Fibroblast of villous mesenchyme (primary cell): ENCODE measurements at regions not wholly inside any gene's neighbourhood (a gene's known extent, or its start where the extent isn't known, plus 50 kb on each side); places are given as distances from the start of the nearest gene placed in this dataset.

ENCODE experiments used
- DNase-seq: peaks from one replicate; pipeline ENCODE4 v3.0.0-alpha.2; 2010; ENCODE audit warnings: low read depth
- H3K4me3 ChIP-seq: 2 replicates; pipeline ENCODE4 v1.5.1; 2011; ENCODE audit warnings: low read depth, mild to moderate bottlenecking, low read length
- CTCF ChIP-seq: IDR thresholded peaks from 2 replicates; pipeline ENCODE4 v1.5.1; 2012; ENCODE audit warnings: low read depth, mild to moderate bottlenecking, low read length; ENCODE audit not compliant: insufficient read depth

- no peak for DNase-seq
- TF ChIP-seq CTCF = no peak
- no peak overlapping the region for H3K4me3 ChIP-seq
Observed at GRCh38 chr12:28652239-28652638, 462.0 kb downstream of the CCDC91 start.

DNA sequence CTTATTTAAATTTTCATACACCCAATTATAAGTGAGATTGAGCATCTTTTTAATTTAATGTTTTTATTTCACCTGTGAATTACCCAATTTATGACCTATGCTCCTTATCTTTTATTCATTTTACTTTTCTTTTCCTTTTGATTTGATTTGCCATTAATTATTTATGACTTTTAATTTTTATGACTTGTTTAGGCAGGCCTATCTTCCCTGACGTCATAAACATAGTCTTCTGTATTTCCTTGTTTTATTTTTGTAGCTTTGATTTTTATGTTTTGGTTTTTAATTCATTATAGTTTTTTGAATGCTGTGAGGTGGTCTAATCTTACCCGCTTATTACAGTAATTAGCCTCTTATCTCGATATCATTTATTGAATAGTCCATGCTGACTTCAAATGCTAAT lies 467.1 kb upstream of the FAR2 start:
- TF ChIP-seq CTCF = no peak
- DNase-seq = no peak
- no peak overlapping the region for H3K4me3 ChIP-seq

GRCh38 chr12:28683366-28683765 lies 465.7 kb upstream of the FAR2 start:
- peak; percentile 12 for DNase-seq
- H3K4me3 ChIP-seq = no peak overlapping the region
- TF ChIP-seq CTCF = no peak

DNA sequence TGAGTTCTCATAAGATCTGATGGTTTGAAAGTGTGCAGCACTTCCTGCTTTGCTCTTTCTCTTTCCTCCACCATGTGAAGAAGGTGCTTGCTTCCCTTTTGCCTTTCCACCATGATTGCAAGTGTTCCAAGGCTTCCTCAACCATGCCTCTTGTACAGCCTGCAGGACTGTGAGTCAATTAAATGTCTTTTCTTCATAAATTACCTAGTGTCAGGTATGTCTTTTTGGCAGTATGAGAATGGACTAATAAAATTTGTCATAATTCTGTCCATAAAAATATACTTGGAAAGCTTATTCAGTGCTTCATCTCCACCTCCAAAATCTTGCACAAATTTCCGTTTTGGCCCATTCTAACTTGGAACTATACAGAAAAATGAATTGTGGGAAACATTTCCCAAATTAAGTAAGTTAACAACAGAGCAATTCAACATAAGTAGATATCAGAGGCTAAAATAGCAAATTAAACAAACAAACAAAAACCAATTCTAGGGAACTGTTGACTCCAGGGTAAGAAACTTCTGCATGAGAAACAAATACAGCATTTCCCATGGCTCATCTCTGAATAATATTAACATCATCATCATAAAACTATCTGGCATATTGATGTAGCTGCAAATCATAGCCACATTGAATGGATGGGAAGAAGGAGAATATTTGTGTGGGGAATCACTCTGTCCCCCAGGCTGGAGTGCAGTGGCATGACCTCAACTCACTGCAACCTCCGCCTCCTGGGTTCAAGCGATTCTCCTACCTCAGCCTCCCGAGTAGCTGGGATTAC lies 459.5 kb upstream of the FAR2 start:
- no peak for TF ChIP-seq CTCF
- H3K4me3 ChIP-seq = no peak overlapping the region
- DNase-seq = no peak

GRCh38 chr12:28693565-28694219 lies 455.4 kb upstream of the FAR2 start:
- TF ChIP-seq CTCF = no peak
- H3K4me3 ChIP-seq = no peak overlapping the region
- no peak for DNase-seq

- no peak for TF ChIP-seq CTCF
- DNase-seq = no peak
- no peak overlapping the region for H3K4me3 ChIP-seq
Observed at GRCh38 chr12:28698553-28698952, 450.5 kb upstream of the FAR2 start.

DNA sequence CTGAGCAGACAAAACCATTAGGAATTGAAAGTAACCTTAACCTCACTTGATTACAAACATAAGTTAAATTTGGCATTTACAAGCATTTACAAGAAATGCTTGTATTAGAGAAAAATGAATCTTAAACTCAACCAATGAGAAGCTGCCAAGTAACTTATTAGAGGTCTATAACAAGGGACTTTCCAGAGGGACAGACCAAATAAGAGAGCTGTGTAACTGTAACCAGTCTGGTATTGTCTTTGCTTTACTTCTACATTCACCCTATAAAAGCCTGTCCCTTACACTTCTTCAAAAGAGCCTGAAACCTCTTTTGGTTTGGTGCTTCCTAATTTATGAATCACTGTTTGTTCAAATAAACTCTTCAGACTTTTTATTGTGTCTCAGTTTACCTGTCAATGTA lies 450.0 kb upstream of the FAR2 start:
- DNase-seq = peak; percentile 10
- no peak for TF ChIP-seq CTCF
- H3K4me3 ChIP-seq = no peak overlapping the region
